GM04504 (cell line): ENCODE measurements at regions not wholly inside any gene's neighbourhood (a gene's known extent, or its start where the extent isn't known, plus 50 kb on each side); places are given as distances from the start of the nearest gene placed in this dataset.
"Not testable (repeated sequence)": the region's sequence is repeated elsewhere in the genome, so short reads cannot be mapped to it uniquely, and the experiment has no call there.

Source experiments
- DNase-seq: peaks from one replicate; pipeline ENCODE4 v3.0.0-alpha.2; 2012; ENCODE audit warnings: low read depth

DNA sequence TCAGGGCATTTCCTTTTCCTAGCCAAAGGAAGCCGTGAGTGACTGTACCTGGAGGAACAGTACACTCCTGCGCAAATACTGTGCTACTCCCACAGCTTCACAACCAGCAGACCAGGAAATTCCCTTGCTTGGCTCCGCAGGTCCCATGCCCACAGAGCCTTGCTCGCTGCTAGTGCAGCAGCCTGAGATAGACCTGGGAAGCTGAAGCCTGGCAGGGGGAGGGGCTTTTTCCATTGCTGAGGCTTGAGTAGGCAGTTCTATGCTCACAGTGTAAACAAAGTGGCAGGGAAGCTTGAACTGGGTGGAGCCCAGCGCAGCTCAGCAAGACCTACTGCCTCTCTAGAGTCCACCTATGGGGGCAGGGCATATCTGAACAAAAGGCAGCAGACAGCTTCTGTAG lies 291.2 kb downstream of the HGF start:
- no peak for DNase-seq

DNA sequence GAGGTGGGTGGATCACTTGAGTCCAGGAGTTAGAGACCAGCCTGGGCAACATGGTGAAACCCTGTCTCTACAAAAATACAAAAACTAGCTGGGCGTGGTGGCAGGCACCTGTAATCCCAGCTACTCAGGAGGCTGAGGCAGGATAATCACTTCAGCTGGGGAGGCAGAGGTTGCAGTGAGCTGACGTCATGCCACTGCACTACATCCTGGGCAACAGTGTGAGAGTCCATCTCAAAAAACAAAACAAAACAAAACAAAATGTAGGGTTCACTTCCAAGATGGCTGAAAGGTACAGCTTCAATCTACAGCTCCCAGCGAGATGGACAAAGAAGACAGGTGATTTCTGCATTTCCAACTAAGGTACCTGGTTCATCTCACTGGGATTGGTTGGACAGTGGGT lies 291.6 kb downstream of the HGF start:
- DNase-seq: not testable (repeated sequence)

DNA sequence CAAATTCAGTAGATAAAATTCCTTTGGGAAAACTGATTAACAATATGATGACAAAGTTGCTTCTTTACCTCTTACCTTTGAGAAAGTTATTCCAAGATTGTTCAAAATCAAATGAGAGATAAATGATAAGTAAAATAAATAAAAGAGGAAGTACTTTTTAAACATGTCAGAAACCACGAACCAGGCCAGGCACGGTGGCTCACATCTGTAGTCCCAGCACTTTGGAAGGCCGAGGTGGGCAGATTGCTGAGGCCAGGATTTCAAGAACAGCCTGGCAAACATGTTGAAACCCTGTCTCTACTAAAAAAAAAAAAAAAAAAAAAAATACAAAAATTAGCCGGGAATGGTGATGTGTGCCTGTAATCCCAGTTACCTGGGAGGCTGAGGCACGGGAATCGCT lies 296.6 kb downstream of the HGF start:
- DNase-seq: no peak

DNA sequence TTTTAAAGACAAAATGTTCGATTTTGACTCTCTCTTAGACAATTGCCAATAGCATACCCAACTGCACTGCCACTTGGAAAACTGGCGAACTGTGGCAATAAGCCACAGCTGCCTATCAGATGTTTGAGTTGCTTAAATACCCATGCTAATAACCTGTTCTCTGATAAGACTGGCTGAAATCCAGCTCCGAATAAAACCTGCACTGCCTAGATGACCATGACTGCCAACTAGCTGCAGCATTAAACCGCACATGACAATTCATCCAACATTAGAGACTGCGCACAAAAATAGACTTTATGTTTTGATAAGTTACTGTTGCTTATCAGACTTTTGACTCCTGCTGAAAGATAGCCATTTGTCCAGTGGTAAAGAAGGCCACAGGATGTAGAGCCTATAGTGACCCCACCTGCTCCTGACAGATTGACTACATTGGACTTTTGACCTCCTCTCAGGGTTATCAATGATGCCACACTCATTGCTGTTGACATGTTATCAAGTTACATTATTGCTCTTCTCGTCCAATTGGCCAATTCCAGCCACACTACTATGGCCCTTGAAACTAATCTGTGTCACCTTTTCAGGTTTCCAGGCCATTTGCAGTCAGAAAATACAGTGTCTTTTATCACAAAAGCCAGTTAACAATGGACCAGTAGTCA lies 299.0 kb downstream of the HGF start:
- DNase-seq: no peak

DNA sequence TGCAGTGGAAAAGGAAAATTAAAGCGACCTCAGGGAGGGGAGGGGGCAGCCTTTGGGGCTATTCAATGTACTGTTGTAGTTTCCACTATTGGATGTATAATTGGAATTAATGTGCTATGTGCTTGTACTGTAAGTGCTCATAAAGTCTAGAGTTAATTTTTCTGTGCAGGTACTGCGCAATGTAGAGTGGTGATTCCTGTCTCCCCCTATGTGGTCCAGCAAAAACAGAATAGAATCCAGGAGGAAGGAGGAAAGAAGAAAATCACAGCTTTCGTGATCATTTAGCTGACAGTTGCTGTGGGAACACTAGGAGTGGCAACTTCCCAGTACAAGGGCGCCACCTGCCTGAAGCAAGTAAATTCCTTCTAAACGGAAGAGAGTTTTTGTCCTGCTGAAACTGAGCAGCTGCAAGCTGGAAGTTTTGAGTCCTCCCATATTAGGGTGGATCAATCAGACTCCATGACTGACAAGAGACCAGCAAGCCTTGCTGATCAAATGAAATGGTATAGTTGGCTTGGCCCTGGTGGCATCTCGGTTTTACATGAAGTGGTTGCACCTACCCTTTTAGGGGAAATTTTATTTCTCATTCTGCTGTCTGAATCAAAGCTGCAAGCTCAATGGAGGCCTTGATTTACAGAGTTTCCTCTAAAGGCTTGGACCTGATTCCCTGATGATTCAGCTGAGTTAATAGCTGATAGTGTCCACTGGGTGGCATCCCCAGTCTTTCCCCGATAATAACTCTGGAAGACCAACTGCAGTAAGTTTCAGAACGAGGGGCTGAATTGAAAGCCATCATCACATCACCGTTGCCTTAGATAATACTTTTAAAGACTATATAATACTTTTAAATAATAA lies 299.8 kb downstream of the HGF start:
- peak; percentile 47 for DNase-seq

DNA sequence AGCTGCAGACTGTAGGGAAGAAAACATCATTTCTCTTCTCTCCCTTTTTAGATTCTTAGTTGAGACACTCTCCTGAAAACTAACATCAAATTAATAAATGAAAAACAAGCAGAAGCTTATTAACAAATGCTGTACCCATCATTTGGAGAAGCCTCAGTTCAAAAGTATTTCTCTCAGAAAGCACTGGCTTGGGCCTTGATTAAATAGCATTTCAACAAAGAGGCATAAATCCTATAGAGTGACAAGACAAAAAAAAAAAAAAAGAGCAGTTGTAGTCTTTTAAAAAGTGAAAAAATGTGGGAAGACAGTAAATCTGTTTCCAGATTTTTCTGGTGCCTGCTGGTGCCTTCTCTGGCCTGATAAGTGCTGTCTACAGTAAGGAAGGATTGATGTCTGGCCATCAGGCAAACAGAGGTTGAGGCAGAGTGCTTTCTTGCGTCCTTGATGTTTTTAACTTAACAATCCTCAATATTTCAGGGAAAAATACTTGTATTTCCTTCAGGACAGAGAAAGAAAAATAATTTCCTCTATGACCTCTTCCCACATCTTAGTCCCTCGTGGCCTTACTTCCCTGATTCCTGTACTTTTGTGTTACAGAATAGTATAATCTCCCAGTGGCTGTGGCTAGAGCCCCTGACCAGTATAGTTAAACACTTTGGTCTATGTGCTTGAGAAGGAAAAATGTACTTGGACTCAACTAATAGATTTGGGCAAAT lies 300.5 kb downstream of the HGF start:
- no peak for DNase-seq

DNA sequence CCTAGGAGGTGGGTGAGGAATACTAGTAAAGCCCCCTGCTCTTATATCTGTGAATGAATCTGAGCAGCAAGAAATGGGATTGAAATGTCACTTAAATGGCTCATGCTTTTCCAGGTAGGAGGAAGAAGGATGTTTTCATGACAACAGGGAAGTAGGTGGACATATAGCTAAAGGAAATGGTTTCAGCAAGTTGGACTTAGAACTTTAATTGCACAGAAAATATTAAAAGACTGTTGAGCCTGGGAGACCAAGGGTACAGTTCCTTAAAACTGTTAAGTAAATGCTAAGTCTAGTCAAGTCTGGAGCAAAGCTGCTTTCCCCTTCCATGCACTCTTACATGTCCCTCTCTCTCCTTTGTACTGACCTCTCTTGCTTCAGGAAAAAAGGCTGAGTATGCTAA lies 301.3 kb downstream of the HGF start:
- DNase-seq: no peak

DNA sequence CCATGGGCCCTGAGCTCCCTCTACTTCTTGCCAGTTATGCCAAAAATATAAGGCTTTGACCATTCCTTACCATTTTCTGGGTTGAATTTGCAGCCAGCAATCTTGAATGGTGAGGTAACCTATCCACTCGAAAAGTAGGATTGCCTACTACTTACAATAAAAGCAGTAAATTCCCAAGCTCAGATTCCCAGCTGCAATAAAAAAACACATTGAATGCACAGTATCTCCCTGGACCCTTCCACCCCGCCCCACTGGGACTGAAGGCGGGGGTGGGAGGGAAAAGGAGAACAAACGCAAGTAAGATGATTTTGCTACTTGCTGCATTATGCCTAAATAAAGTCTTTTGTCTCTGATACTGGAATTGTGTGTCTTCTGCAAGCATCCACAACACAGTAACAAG lies 301.9 kb downstream of the HGF start:
- DNase-seq: no peak

DNA sequence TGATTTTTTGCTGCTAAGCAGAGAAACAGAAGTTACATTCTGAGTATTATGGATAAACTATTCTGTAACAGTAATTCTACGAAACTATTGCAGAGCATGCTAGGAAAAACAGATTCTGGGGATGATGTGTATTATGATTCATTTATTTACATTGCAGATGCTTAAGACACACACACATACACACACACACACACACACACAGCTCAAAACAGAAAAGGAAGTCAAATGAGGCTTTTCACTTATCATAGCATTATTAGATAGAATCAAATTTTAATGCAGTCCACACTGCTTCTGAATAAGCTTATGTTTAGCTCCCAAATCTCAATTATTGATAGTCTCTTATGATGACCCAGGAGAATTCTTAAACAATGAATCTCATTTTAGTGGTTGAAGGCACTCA lies 307.2 kb downstream of the HGF start:
- DNase-seq: no peak

DNA sequence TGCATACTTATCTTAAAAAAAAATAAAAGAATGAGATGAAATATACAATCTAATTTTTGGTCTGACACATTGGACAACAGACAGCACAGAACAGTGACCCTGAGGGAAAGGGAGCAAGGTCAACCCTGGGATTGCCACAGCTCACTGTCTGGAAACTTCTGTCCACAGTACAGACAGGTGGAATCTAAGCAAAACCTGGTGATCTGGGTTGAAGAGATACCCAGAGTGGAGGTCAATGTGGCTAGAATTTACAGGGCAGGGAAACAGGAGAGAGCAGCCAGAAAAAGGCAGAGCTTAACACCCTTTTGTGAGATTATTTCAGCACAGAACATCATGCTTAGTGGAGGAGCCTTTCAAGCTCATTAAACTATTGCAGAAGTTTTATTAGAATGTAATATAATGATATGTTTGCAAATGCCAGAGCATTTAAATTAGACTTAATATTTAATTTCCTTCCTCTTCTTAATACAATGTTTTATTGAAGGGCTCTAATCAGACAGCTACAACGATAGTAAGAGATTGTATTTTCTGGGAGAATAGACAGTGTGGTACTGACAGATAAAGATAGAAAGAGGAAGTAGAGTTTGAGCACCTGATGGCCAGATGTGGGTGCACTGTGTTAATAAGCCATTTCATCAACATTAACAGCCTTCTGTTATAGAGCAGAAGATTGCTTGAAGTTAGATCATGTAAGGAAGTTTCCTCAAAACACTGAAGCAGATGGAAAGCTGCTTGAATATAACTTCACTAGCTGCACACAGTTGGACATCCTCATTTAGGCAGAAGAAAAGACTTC lies 309.4 kb downstream of the HGF start:
- DNase-seq: no peak

DNA sequence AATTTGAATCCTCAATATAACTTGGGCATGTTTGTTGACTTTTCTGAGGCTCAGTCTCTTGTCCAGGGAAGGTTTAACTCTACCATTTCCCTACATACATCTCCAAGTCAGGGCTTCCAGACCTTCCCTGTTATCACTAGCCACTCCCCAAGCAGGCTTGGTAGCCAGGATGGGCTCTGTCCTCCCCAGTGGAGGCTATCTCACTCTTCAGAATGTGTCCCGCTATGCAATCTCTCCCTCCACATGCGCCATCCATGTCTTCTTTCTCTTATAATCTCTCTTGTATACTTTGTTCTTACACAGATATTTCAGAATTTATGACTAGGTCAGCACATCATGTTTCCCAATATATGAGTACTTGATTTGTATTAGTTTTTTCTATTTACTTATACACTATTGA lies 310.4 kb downstream of the HGF start:
- DNase-seq: no peak

DNA sequence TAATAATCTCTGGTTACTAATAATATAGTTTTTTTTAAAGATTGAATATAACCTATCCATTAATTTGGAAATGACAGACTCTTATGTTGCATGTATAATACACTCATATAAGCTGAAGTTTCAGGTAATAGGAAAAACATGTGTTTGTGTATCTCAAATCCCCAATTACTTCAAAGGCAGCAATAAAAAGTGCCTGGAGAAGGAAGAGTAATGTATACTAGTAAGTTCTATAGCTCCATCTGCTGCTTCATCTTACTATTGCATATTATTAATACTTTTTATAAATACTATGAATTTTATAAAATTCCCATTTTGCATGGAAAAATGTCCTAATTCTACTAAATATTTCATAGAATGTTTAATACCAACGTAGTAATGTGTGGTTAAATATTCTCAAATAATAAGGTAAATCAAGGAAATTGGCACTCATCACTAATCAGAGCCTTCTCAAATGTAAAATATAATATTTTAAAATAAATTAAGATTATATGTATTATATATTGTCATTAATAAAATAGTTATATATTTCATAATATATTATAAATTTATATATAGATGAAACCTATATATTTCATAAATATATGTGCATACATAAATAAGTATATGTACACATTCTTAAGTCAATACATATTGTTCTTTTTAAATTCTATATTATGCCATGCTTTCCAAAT lies 311.9 kb downstream of the HGF start:
- no peak for DNase-seq

DNA sequence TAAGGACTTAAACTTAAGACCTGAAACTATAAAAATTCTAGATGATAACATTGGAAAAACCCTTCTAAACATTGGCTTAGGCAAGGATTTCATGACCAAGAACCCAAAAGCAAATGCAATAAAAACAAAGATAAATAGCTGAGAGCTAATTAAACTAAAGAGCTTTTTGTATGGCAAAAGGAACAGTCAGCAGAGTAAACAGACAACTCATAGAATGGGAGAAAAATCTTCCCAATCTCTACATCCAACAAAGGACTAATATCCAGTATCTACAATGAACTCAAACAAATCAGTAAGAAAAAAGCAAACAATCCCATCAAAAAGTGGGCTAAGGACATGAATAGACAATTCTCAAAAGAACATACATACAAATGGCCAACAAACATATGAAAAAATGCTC lies 316.1 kb downstream of the HGF start:
- not testable (repeated sequence) for DNase-seq

DNA sequence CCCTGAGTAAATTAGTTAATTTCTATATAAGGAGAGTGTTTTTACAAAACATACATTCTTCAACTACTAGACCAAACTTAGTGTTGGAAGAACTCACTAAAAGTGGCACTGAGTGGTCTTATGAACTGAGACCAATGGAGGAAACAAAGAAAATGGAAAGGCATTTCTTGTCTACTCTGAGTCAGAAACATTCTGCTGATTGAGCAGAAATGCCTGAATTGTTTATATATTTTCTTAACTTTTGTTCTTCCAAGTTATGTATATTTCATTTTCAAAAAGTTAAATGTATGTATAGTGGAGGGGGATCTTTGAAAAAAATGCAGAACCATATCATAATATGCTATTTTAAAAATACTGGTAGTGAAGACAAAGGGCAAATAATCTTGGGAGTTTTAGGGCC lies 320.7 kb downstream of the HGF start:
- DNase-seq: no peak

DNA sequence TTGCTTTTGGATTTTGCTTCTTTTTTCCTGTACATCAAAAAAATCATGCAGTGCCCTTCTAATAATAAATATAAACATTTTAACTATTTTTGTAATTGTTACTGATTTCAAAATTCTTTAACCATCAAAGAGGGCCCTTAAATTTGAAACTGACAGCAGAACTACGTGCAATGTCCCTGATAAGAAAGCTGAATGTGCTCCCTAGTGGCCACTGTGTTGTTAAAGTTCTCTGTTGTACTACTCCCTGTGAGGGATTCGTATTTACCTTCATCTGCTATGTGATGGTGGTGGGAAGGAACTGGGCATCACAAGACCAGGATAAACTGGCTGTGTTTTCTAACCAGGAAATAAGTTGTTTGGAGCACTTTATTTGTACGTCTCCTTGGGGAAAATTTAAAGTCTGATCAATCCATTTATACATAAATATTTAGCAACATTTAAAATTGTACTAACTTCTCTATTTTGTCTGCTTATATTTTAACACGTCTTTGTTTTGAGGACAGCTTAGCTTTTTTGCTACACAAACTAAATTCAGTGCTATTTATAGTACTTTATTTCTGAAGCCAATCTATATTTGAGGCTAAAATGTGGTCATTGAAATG lies 322.4 kb downstream of the HGF start:
- peak; percentile 31 for DNase-seq

DNA sequence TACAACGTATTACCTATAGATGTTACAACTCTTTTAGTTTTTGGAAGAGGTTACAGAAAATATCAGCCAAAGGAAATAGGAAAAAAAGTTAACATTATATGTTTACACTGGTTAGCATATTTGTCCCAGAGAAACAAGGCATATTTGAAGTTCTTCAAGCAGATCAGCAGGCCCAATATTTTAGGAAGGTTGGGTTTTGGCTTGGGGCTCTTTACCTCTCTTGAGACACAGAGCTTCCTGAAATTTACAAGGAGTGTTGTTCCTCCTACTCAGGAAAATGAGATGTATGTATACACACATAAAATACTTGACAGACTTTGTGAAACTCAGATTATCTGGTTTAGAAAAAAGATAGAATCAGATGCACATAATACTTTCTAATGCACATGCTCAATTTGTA lies 323.6 kb downstream of the HGF start:
- DNase-seq: no peak

DNA sequence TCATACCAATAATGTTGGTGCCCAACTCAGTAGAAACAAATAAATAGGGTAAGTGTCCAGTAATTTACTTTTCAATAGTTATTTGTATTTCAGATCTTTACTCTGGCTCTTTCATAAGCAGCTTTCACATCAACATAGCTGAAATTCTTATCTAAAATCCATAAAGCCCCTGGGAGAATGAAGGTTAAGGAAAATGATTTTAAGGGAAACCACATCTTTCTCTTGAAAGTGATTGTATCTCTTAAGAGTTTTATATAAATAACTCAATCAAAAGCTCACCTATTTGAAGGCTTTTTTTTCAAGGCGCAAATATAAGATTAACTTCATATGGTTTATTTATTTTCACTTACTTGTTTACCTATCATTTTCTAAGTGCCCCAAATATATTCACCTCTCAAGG lies 324.4 kb downstream of the HGF start:
- DNase-seq: no peak

DNA sequence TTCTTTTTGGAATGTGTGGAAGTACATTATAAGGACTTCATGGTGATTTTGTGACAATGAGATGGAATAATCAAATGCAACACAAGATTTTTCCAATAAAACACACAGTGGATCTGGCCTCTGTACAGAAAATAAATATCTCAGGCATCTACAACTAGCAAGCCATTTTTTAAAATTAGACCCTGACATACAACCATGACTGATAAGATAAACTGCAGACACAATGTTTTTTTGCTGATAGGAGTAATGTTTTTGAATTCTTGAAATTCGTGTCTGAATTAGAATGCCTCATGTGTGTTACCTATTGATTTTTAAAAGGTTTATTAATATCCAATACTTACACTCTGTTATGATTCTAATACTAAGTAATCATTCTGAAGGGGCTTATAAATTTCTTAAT lies 328.1 kb downstream of the HGF start:
- DNase-seq: no peak

DNA sequence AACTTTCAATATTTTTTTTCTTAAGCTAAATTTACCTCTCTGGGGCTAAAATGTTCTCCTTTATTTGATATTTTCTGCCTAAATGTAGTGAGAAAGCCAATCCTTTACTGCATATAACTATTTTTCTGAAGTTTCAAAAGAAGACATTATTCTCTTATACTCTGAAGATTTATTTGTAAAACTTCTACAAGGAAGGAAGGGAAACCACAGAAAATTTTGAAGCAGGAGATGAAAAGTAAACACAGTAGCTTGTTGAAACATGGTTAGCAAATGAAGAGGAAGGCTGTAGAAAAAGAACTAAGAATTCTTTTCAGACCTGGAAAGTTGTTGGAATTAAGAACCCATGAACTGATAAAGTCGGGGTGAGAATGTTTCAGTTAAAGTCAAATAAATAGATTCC lies 330.3 kb downstream of the HGF start:
- no peak for DNase-seq

DNA sequence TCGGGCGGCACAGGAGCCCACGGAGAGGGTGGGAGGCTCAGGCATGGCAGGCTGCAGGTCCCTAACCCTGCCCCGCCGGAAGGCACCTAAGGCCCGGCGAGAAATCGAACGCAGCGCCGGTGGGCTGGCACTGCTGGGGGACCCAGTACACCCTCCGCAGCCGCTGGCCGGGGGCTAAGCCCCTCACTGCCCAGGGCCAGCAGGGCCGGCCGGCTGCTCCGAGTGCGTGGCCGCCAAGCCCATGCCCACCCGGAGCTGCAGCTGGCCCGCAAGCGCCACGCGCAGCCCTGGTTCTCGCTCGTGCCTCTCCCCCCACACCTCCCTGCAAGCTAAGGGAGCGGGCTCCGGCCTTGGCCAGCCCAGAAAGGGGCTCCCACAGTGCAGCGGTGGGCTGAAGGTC lies 332.7 kb downstream of the HGF start:
- DNase-seq: not testable (repeated sequence)

DNA sequence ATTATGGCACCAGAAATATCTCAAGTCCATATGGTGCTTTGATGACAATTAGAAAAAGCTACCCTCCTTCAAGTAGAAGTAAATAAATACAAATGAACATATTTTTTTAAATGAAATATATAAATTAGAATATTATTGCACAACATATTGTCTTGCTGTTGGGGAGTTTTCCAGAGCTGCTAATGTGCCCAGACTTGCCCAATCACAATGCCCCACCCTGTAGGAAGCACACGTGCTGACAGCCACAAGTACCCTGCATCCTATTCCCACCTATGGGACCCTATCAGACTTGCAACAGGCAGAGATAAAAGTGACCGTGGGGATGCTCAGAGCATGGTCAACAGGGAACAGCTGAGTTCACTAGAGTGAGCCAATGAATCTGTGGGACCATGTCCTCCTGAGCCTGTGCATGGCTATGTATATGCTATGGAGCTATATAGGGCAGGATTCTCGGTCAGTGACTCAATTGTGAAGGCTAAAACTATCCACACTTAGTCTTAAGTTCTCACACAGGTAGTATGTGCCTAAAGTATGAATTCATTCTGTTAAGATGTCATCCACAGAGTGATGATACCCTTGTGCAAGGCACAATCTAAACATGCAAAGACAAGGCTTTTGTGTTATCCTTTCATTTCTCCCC lies 336.0 kb downstream of the HGF start:
- DNase-seq: no peak
